GM23338 (cell line): ENCODE measurements at regions not wholly inside any gene's neighbourhood (a gene's known extent, or its start where the extent isn't known, plus 50 kb on each side); places are given as distances from the start of the nearest gene placed in this dataset.
A peak's percentile ranks its signal among the peaks of the same experiment; 100 is the strongest.

Experiments
- ATAC-seq: fragments of 200-7000 bp; cut with Tn5 transposase; 3 replicates; pipeline ENCODE4 v1.9.1; 2020
- DNase-seq: peaks from one replicate; pipeline ENCODE4 v3.0.0-alpha.2; 2015; ENCODE audit warnings: low spot score
- H2AFZ ChIP-seq: fragments of 200-600 bp; sonication (generic); 2 replicates; pipeline ENCODE4 v1.8.0; 2016; ENCODE audit warnings: antibody characterized with exemption, mild to moderate bottlenecking, moderate library complexity
- H3F3A ChIP-seq: fragments of 200-600 bp; sonication (generic); replicated peaks from 2 replicates; pipeline ENCODE4 v1.8.0; 2017; ENCODE audit warnings: antibody characterized with exemption, mixed run types, low read depth
- H3K27ac ChIP-seq: fragments of 200-600 bp; sonication (generic); 2 replicates; pipeline ENCODE4 v1.6.1; 2016; ENCODE audit warnings: low read depth
- H3K27me3 ChIP-seq: fragments of 200-600 bp; sonication (generic); 2 replicates; pipeline ENCODE4 v1.8.0; 2016; ENCODE audit warnings: mild to moderate bottlenecking, mixed run types, moderate library complexity; ENCODE audit not compliant: insufficient read depth
- H3K36me3 ChIP-seq: fragments of 200-600 bp; sonication (generic); 2 replicates; pipeline ENCODE4 v1.8.0; 2016; ENCODE audit warnings: mild to moderate bottlenecking; ENCODE audit not compliant: insufficient read depth
- H3K4me1 ChIP-seq: fragments of 200-600 bp; sonication (generic); 2 replicates; pipeline ENCODE4 v1.8.0; 2016; ENCODE audit warnings: mild to moderate bottlenecking, moderate library complexity; ENCODE audit not compliant: insufficient read depth
- H3K4me2 ChIP-seq: fragments of 200-600 bp; sonication (generic); 2 replicates; pipeline ENCODE4 v1.7.1; 2017; ENCODE audit warnings: mixed run types
- H3K4me3 ChIP-seq: fragments of 200-600 bp; sonication (generic); 2 replicates; pipeline ENCODE4 v1.6.1; 2016; ENCODE audit warnings: mixed run types
- H3K79me2 ChIP-seq: fragments of 200-600 bp; sonication (generic); replicated peaks from 2 replicates; pipeline ENCODE4 v1.8.0; 2017; ENCODE audit warnings: mild to moderate bottlenecking; ENCODE audit not compliant: insufficient read depth
- H3K9me2 ChIP-seq: fragments of 200-600 bp; sonication (generic); 2 replicates; pipeline ENCODE4 v1.8.0; 2017; ENCODE audit not compliant: insufficient read depth
- H4K20me1 ChIP-seq: fragments of 200-600 bp; sonication (generic); replicated peaks from 2 replicates; pipeline ENCODE4 v1.8.0; 2017; ENCODE audit warnings: mild to moderate bottlenecking; ENCODE audit not compliant: insufficient read depth
- H3K27ac Mint-ChIP-seq: 2 replicates; pipeline ENCODE4 v1.8.0; 2020; ENCODE audit warnings: inconsistent platforms, mild to moderate bottlenecking, moderate library complexity, mixed read lengths
- H3K27me3 Mint-ChIP-seq: 3 replicates; pipeline ENCODE4 v1.8.0; 2022; ENCODE audit warnings: low read depth, mild to moderate bottlenecking, moderate library complexity, mixed read lengths, inconsistent platforms; ENCODE audit not compliant: insufficient read depth, poor library complexity
- H3K36me3 Mint-ChIP-seq: 3 replicates; pipeline ENCODE4 v1.8.0; 2021; ENCODE audit warnings: low read depth, mild to moderate bottlenecking, inconsistent platforms, moderate library complexity, mixed read lengths
- H3K4me1 Mint-ChIP-seq: 3 replicates; pipeline ENCODE4 v1.8.0; 2020; ENCODE audit warnings: mild to moderate bottlenecking, inconsistent platforms, mixed read lengths
- H3K4me3 Mint-ChIP-seq: 3 replicates; pipeline ENCODE4 v1.8.0; 2021; ENCODE audit warnings: moderate library complexity, mild to moderate bottlenecking, inconsistent platforms, mixed read lengths
- H3K9me3 Mint-ChIP-seq: 3 replicates; pipeline ENCODE4 v1.8.0; 2020; ENCODE audit warnings: moderate library complexity, mild to moderate bottlenecking, inconsistent platforms, mixed read lengths
- CREB1 ChIP-seq: fragments of 250-450 bp; sonication (Bioruptor Pico); IDR thresholded peaks from 2 replicates; pipeline ENCODE4 v1.5.0; 2020; ENCODE audit warnings: low read depth, mild to moderate bottlenecking, moderate library complexity
- CTCF ChIP-seq, 2 experiments: fragments of 200-600 bp in 1 of 2; sonication (generic) in 1 of 2; conservative IDR thresholded peaks; 2 replicates each; pipeline versions ENCODE4 v1.5.1 to v1.6.1; 2016 to 2017; ENCODE audit warnings: antibody characterized with exemption in 2 of 2, low read depth in 2 of 2, mild to moderate bottlenecking in 2 of 2, moderate library complexity in 1 of 2
- ETS1 ChIP-seq: IDR thresholded peaks from 2 replicates; pipeline ENCODE4 v1.6.1; 2016; ENCODE audit warnings: antibody characterized with exemption
- EZH2 ChIP-seq: fragments of 200-600 bp; sonication (generic); IDR thresholded peaks from one replicate; pipeline ENCODE4 v1.8.0; 2017; ENCODE audit warnings: antibody characterized with exemption, mild to moderate bottlenecking, low read depth; ENCODE audit not compliant: unreplicated experiment
- EZH2phosphoT487 ChIP-seq: fragments of 200-600 bp; sonication (generic); IDR thresholded peaks from one replicate; pipeline ENCODE4 v1.8.1; 2018; ENCODE audit warnings: antibody characterized with exemption; ENCODE audit not compliant: unreplicated experiment
- JUNB ChIP-seq: IDR thresholded peaks from one replicate; pipeline ENCODE4 v1.6.1; 2016; ENCODE audit warnings: antibody characterized with exemption; ENCODE audit not compliant: unreplicated experiment
- NANOG ChIP-seq: IDR thresholded peaks from 2 replicates; pipeline ENCODE4 v1.6.1; 2016; ENCODE audit warnings: antibody characterized with exemption, borderline replicate concordance
- POLR2AphosphoS5 ChIP-seq: IDR thresholded peaks from 2 replicates; pipeline ENCODE4 v1.6.1; 2016; ENCODE audit warnings: antibody characterized with exemption, low read depth
- STAT1 ChIP-seq: IDR thresholded peaks from one replicate; pipeline ENCODE4 v1.6.1; 2016; ENCODE audit warnings: antibody characterized with exemption; ENCODE audit not compliant: unreplicated experiment
- ZNF114 ChIP-seq: fragments of 250-450 bp; sonication (Bioruptor Pico); IDR thresholded peaks from 2 replicates; pipeline ENCODE4 v1.5.0; 2020; ENCODE audit warnings: mild to moderate bottlenecking, moderate library complexity
- ZNF331 ChIP-seq: fragments of 250-450 bp; sonication (Bioruptor Pico); IDR thresholded peaks from 2 replicates; pipeline ENCODE4 v1.5.0; 2020; ENCODE audit warnings: low read depth, mild to moderate bottlenecking, moderate library complexity
- TF ChIP-seq, protein P1 (sequence below): fragments of 250-450 bp; sonication (Bioruptor Pico); IDR thresholded peaks from 2 replicates; pipeline ENCODE4 v1.5.0; 2020; ENCODE audit warnings: mild to moderate bottlenecking, moderate library complexity
- TF ChIP-seq, protein P2 (sequence below): IDR thresholded peaks from one replicate; pipeline ENCODE4 v1.6.1; 2018; ENCODE audit warnings: antibody characterized with exemption; ENCODE audit not compliant: unreplicated experiment

GRCh38 chr5:58077966-58078365 is 381.9 kb downstream of the PLK2 start (continued):
- TF ChIP-seq CTCF (conservative IDR thresholded peaks at IDR 0.05; ENCODE audit: low read depth in 2 of 2) (no peak), JUNB (no peak), CREB1 (CRISPR knock-in tag) (no peak), EZH2 (no peak), EZH2phosphoT487 (no peak), ZNF331 (CRISPR knock-in tag) (no peak), POLR2AphosphoS5 (no peak), STAT1 (no peak), ZNF114 (no peak)

DNA sequence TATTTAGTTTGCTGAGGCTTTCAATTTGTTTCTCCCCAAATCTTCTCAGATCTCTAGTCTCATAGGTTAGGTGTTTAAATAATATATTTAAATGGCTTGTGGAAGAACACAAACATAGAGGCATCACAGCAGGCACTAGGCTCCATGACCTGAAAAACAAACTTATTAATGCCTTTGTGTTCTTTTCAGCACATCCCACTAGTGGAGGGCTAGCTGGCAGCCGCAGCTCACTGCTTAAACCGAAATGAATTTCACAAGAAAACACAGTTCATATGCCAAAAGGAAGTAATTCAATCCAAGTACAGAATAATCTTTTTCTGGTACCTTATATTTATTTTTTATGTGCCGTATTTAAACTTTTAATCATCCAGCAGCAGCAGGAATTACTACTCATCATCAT is 382.5 kb downstream of the PLK2 start:
- H3K4me3 ChIP-seq: no peak overlapping the region
- H3K27ac ChIP-seq: no peak overlapping the region
- no peaks in the 10 kb centered on the region for H3F3A ChIP-seq
- no peaks in the 10 kb centered on the region for H3K36me3 ChIP-seq
- peaks cover 11% of the 10 kb centered on the region for H3K4me1 Mint-ChIP-seq
- no peaks in the 10 kb centered on the region for H4K20me1 ChIP-seq
- no peaks in the 10 kb centered on the region for H3K36me3 Mint-ChIP-seq
- peak overlapping the region; percentile 60; the same call in 1 of the 2 replicates for H2AFZ ChIP-seq
- no peaks in the 10 kb centered on the region for H3K79me2 ChIP-seq
- DNase-seq (no peak), ATAC-seq (no peak)
- no peak overlapping the region for H3K4me2 ChIP-seq
- no peaks in the 10 kb centered on the region for H3K27me3 Mint-ChIP-seq
- no peaks in the 10 kb centered on the region for H3K9me2 ChIP-seq
- no peak overlapping the region; the same call in 1 of the 2 replicates for H3K27ac Mint-ChIP-seq
- H3K4me1 ChIP-seq: no peaks in the 10 kb centered on the region; the same call in 1 of the 2 replicates
- no peaks in the 10 kb centered on the region for H3K9me3 Mint-ChIP-seq
- H3K4me3 Mint-ChIP-seq: no peak overlapping the region
- H3K27me3 ChIP-seq: no peaks in the 10 kb centered on the region
- no peak for TF ChIP-seq EZH2phosphoT487
- TF ChIP-seq EZH2: no peak
- TF ChIP-seq, protein P1, sequence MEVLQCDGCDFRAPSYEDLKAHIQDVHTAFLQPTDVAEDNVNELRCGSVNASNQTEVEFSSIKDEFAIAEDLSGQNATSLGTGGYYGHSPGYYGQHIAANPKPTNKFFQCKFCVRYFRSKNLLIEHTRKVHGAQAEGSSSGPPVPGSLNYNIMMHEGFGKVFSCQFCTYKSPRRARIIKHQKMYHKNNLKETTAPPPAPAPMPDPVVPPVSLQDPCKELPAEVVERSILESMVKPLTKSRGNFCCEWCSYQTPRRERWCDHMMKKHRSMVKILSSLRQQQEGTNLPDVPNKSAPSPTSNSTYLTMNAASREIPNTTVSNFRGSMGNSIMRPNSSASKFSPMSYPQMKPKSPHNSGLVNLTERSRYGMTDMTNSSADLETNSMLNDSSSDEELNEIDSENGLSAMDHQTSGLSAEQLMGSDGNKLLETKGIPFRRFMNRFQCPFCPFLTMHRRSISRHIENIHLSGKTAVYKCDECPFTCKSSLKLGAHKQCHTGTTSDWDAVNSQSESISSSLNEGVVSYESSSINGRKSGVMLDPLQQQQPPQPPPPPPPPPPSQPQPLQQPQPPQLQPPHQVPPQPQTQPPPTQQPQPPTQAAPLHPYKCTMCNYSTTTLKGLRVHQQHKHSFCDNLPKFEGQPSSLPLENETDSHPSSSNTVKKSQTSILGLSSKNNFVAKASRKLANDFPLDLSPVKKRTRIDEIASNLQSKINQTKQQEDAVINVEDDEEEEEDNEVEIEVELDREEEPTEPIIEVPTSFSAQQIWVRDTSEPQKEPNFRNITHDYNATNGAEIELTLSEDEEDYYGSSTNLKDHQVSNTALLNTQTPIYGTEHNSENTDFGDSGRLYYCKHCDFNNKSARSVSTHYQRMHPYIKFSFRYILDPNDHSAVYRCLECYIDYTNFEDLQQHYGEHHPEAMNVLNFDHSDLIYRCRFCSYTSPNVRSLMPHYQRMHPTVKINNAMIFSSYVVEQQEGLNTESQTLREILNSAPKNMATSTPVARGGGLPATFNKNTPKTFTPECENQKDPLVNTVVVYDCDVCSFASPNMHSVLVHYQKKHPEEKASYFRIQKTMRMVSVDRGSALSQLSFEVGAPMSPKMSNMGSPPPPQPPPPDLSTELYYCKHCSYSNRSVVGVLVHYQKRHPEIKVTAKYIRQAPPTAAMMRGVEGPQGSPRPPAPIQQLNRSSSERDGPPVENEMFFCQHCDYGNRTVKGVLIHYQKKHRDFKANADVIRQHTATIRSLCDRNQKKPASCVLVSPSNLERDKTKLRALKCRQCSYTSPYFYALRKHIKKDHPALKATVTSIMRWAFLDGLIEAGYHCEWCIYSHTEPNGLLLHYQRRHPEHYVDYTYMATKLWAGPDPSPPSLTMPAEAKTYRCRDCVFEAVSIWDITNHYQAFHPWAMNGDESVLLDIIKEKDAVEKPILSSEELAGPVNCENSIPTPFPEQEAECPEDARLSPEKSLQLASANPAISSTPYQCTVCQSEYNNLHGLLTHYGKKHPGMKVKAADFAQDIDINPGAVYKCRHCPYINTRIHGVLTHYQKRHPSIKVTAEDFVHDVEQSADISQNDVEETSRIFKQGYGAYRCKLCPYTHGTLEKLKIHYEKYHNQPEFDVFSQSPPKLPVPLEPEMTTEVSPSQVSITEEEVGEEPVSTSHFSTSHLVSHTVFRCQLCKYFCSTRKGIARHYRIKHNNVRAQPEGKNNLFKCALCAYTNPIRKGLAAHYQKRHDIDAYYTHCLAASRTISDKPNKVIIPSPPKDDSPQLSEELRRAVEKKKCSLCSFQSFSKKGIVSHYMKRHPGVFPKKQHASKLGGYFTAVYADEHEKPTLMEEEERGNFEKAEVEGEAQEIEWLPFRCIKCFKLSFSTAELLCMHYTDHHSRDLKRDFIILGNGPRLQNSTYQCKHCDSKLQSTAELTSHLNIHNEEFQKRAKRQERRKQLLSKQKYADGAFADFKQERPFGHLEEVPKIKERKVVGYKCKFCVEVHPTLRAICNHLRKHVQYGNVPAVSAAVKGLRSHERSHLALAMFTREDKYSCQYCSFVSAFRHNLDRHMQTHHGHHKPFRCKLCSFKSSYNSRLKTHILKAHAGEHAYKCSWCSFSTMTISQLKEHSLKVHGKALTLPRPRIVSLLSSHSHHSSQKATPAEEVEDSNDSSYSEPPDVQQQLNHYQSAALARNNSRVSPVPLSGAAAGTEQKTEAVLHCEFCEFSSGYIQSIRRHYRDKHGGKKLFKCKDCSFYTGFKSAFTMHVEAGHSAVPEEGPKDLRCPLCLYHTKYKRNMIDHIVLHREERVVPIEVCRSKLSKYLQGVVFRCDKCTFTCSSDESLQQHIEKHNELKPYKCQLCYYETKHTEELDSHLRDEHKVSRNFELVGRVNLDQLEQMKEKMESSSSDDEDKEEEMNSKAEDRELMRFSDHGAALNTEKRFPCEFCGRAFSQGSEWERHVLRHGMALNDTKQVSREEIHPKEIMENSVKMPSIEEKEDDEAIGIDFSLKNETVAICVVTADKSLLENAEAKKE (CRISPR knock-in tag): no peak
- TF ChIP-seq STAT1: no peak
- TF ChIP-seq POLR2AphosphoS5: no peak
- TF ChIP-seq ZNF331 (CRISPR knock-in tag): no peak
- TF ChIP-seq NANOG: no peak
- no peak for TF ChIP-seq CREB1 (CRISPR knock-in tag)
- TF ChIP-seq, protein P2, sequence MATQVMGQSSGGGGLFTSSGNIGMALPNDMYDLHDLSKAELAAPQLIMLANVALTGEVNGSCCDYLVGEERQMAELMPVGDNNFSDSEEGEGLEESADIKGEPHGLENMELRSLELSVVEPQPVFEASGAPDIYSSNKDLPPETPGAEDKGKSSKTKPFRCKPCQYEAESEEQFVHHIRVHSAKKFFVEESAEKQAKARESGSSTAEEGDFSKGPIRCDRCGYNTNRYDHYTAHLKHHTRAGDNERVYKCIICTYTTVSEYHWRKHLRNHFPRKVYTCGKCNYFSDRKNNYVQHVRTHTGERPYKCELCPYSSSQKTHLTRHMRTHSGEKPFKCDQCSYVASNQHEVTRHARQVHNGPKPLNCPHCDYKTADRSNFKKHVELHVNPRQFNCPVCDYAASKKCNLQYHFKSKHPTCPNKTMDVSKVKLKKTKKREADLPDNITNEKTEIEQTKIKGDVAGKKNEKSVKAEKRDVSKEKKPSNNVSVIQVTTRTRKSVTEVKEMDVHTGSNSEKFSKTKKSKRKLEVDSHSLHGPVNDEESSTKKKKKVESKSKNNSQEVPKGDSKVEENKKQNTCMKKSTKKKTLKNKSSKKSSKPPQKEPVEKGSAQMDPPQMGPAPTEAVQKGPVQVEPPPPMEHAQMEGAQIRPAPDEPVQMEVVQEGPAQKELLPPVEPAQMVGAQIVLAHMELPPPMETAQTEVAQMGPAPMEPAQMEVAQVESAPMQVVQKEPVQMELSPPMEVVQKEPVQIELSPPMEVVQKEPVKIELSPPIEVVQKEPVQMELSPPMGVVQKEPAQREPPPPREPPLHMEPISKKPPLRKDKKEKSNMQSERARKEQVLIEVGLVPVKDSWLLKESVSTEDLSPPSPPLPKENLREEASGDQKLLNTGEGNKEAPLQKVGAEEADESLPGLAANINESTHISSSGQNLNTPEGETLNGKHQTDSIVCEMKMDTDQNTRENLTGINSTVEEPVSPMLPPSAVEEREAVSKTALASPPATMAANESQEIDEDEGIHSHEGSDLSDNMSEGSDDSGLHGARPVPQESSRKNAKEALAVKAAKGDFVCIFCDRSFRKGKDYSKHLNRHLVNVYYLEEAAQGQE: no peak
- no peak for TF ChIP-seq ZNF114
- no peak for TF ChIP-seq ETS1
